ENCODE measurements at regions not wholly inside any gene's neighbourhood (a gene's known extent, or its start where the extent isn't known, plus 50 kb on each side); places are given as distances from the start of the nearest gene placed in this dataset.

DNA sequence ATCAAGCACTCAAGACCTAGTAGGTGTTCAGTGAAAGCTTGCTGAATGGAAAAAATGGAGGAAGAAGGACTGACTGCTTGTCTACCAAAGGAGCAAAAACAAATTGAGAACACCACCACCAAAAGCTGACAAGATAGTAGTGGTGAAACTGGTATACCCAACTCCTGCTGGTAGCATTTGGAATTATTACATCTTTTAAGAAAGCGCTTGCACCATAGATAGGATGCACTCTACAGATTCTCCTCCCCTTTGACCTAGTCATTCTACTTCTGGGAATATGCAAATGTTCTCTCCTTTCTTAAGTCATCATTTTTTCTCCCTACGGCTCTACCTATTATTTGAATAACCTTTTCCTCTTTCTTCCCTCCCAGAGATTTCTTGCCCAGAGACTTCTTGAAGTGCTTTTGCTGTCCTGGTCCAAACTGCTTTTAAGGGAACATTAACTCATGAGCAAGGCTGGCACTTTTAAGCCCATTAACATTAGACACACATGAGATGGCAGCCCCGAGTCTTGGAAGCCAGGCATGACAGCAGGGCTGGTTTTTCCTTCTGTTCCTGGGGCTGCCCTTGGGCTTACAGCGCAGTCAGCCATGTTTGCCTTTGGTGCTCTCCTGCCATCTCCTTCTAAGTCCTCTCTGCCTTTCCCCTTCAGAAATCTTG, 75.0 kb upstream of the TLE3 start:
- 0 out of 2 replicates have a peak, but pooled peaks cover 4% of the 10 kb centered on the region for H3K27me3 ChIP-seq (ENCODE audit: insufficient read depth, low read length)
- no peak overlapping the region for H3K4me3 ChIP-seq (replicated peaks in 1 of 2; ENCODE audit: low read depth in 1 of 2, low read length in 2 of 2)
- no peaks in the 10 kb centered on the region for H3K36me3 ChIP-seq (ENCODE audit: control insufficient read depth in 1 of 2, insufficient read depth in 2 of 2, low read length in 2 of 2)
- H3K4me2 ChIP-seq (ENCODE audit: low read length) = no peak overlapping the region
- no peaks in the 10 kb centered on the region for H3K79me2 ChIP-seq (ENCODE audit: insufficient read depth, low read length)
- no peaks in the 10 kb centered on the region for H3K4me1 ChIP-seq (ENCODE audit: control insufficient read depth in 1 of 2, insufficient read depth in 2 of 2, low read length in 2 of 2)
- RAD21 ChIA-PET (ENCODE audit: low non-redundant PET in 1 of 2, low total read pairs in 2 of 2, uncharacterized antibody in 2 of 2, unreplicated experiment in 2 of 2) = no interaction called here
- H3K27ac ChIP-seq (ENCODE audit: low read depth, low read length) = no peak overlapping the region
- BruUV-seq (replicated peaks) = no TSS peak
- ATAC-seq = no peak
- H3K9me3 ChIP-seq (ENCODE audit: control insufficient read depth in 1 of 2, insufficient read depth in 1 of 2, low read depth in 1 of 2, low read length in 2 of 2) = no peaks in the 10 kb centered on the region
- no peak overlapping the region for H2AFZ ChIP-seq (ENCODE audit: low read depth, low read length, poor library complexity, severe bottlenecking)
- no peaks in the 10 kb centered on the region for H4K20me1 ChIP-seq (ENCODE audit: insufficient read depth)
- POLR2A ChIA-PET = no interaction called here
- intact Hi-C loops (cut with micrococcal nuclease) = no loop called here
- no peaks in the 10 kb centered on the region for H3K9me2 ChIP-seq (ENCODE audit: insufficient read depth)
- no peak overlapping the region for H3K9ac ChIP-seq (ENCODE audit: low read length)
- no peak for DNase-seq (ENCODE audit: low read depth, low spot score)
- CTCF ChIA-PET = no interaction called here
- no peak for TF ChIP-seq SRF (IDR thresholded peaks at IDR 0.05; ENCODE audit: low read depth)
- no peak for TF ChIP-seq SIN3A (IDR thresholded peaks at IDR 0.05; ENCODE audit: low read depth)
- TF ChIP-seq JUND (IDR thresholded peaks at IDR 0.05) = no peak
- no peak for TF ChIP-seq RAD21 (IDR thresholded peaks at IDR 0.05; ENCODE audit: low read depth)
- no peak for TF ChIP-seq EZH2phosphoT487 (IDR thresholded peaks at IDR 0.05; ENCODE audit: borderline replicate concordance)
- no peak for TF ChIP-seq ZFX (IDR thresholded peaks at IDR 0.05)
- no peak for TF ChIP-seq EGR1 (IDR thresholded peaks at IDR 0.05; ENCODE audit: low read depth)
- no peak for TF ChIP-seq FOSL1 (IDR thresholded peaks at IDR 0.05; ENCODE audit: low read depth)
- TF ChIP-seq ELF1 (IDR thresholded peaks at IDR 0.05; ENCODE audit: borderline replicate concordance, low read depth) = no peak
- TF ChIP-seq, protein P1, sequence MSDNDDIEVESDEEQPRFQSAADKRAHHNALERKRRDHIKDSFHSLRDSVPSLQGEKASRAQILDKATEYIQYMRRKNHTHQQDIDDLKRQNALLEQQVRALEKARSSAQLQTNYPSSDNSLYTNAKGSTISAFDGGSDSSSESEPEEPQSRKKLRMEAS (IDR thresholded peaks at IDR 0.05) = no peak
- TF ChIP-seq, protein P2, sequence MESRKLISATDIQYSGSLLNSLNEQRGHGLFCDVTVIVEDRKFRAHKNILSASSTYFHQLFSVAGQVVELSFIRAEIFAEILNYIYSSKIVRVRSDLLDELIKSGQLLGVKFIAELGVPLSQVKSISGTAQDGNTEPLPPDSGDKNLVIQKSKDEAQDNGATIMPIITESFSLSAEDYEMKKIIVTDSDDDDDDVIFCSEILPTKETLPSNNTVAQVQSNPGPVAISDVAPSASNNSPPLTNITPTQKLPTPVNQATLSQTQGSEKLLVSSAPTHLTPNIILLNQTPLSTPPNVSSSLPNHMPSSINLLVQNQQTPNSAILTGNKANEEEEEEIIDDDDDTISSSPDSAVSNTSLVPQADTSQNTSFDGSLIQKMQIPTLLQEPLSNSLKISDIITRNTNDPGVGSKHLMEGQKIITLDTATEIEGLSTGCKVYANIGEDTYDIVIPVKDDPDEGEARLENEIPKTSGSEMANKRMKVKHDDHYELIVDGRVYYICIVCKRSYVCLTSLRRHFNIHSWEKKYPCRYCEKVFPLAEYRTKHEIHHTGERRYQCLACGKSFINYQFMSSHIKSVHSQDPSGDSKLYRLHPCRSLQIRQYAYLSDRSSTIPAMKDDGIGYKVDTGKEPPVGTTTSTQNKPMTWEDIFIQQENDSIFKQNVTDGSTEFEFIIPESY (IDR thresholded peaks at IDR 0.05; ENCODE audit: extremely low read depth, insufficient replicate concordance, low read length) = no peak
- no peak for TF ChIP-seq CBX3 (IDR thresholded peaks at IDR 0.05; ENCODE audit: low read depth)
- TF ChIP-seq POLR2AphosphoS5 (IDR thresholded peaks at IDR 0.05; ENCODE audit: low read depth, low read length) = no peak
- TF ChIP-seq, protein P3, sequence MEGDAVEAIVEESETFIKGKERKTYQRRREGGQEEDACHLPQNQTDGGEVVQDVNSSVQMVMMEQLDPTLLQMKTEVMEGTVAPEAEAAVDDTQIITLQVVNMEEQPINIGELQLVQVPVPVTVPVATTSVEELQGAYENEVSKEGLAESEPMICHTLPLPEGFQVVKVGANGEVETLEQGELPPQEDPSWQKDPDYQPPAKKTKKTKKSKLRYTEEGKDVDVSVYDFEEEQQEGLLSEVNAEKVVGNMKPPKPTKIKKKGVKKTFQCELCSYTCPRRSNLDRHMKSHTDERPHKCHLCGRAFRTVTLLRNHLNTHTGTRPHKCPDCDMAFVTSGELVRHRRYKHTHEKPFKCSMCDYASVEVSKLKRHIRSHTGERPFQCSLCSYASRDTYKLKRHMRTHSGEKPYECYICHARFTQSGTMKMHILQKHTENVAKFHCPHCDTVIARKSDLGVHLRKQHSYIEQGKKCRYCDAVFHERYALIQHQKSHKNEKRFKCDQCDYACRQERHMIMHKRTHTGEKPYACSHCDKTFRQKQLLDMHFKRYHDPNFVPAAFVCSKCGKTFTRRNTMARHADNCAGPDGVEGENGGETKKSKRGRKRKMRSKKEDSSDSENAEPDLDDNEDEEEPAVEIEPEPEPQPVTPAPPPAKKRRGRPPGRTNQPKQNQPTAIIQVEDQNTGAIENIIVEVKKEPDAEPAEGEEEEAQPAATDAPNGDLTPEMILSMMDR (IDR thresholded peaks at IDR 0.05 in 2 of 3, conservative IDR thresholded peaks at IDR 0.05 in 1 of 3; ENCODE audit: borderline replicate concordance in 1 of 3, insufficient read depth in 1 of 3, low read depth in 2 of 3, low read length in 2 of 3) = no peak
- no peak for TF ChIP-seq POLR2A (IDR thresholded peaks at IDR 0.05; ENCODE audit: borderline replicate concordance, extremely low read depth, insufficient read depth, insufficient read length)
- TF ChIP-seq ZNF274 (IDR thresholded peaks at IDR 0.05; ENCODE audit: low read depth, low read length) = no peak
- TF ChIP-seq, protein P4, sequence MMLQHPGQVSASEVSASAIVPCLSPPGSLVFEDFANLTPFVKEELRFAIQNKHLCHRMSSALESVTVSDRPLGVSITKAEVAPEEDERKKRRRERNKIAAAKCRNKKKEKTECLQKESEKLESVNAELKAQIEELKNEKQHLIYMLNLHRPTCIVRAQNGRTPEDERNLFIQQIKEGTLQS (IDR thresholded peaks at IDR 0.05) = no peak
- no peak for TF ChIP-seq YY1 (IDR thresholded peaks at IDR 0.05; ENCODE audit: extremely low read depth, insufficient replicate concordance, low read depth, low read length)
